Fibroblast of mammary gland (primary cell): ENCODE measurements at regions not wholly inside any gene's neighbourhood (a gene's known extent, or its start where the extent isn't known, plus 50 kb on each side); places are given as distances from the start of the nearest gene placed in this dataset.

Experiments
- DNase-seq: peaks from one replicate; pipeline ENCODE4 v3.0.0-alpha.2; 2010; ENCODE audit warnings: low read depth
- H3K4me3 ChIP-seq: 2 replicates; pipeline ENCODE4 v1.5.1; 2011; ENCODE audit warnings: low read depth, mild to moderate bottlenecking, low read length, moderate library complexity; ENCODE audit not compliant: control insufficient read depth
- CTCF ChIP-seq: conservative IDR thresholded peaks from 2 replicates; pipeline ENCODE4 v1.5.1; 2011; ENCODE audit warnings: low read depth, low read length, inconsistent platforms; ENCODE audit not compliant: control insufficient read depth, insufficient read depth

- DNase-seq: no peak
- H3K4me3 ChIP-seq: no peak overlapping the region
- TF ChIP-seq CTCF: no peak
Observed at GRCh38 chrX:9240956-9241355, 207.0 kb upstream of the FAM9B start.

- no peak for TF ChIP-seq CTCF
- H3K4me3 ChIP-seq: no peak overlapping the region
- DNase-seq: no peak
Observed at GRCh38 chrX:9241427-9241826, 207.5 kb upstream of the FAM9B start.

GRCh38 chrX:9249051-9249846 is 215.3 kb upstream of the FAM9B start:
- peak; percentile 67 for DNase-seq
- no peak for TF ChIP-seq CTCF
- no peak overlapping the region for H3K4me3 ChIP-seq

GRCh38 chrX:9252182-9252581 is 212.7 kb upstream of the TBL1X start:
- TF ChIP-seq CTCF: no peak
- DNase-seq: no peak
- no peak overlapping the region for H3K4me3 ChIP-seq

GRCh38 chrX:9253211-9253610 is 211.6 kb upstream of the TBL1X start:
- no peak for TF ChIP-seq CTCF
- H3K4me3 ChIP-seq: no peak overlapping the region
- DNase-seq: no peak

GRCh38 chrX:9257718-9258420 is 207.0 kb upstream of the TBL1X start:
- no peak overlapping the region for H3K4me3 ChIP-seq
- no peak for TF ChIP-seq CTCF
- no peak for DNase-seq
